DMS79 (cell line): ENCODE measurements at regions not wholly inside any gene's neighbourhood (a gene's known extent, or its start where the extent isn't known, plus 50 kb on each side); places are given as distances from the start of the nearest gene placed in this dataset.
"Not testable (repeated sequence)": the region's sequence is repeated elsewhere in the genome, so short reads cannot be mapped to it uniquely, and the experiment has no call there.

Source experiments
- DNase-seq: peaks from one replicate; lab custom pipeline; 2025; lab: John Stamatoyannopoulos, UW

DNA sequence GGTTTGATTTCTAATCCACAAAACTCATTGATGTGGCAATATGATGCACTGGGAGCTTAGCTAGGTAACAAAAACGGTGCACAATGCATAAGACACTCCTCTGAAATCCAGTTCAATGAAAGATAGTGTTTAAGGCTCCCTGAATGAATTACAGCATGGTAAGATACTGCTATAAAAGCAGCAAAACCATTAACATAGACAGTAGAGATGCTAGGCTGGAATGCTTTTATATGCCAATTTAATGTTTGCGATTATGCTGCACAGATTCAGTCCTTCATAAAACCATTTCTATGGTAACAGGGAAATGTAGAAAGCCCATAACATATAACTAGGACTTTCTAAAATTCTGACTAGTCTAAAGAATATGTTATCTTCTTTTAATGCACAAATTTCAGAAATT is 180.8 kb upstream of the NUDT12 start:
- no peak for DNase-seq

DNA sequence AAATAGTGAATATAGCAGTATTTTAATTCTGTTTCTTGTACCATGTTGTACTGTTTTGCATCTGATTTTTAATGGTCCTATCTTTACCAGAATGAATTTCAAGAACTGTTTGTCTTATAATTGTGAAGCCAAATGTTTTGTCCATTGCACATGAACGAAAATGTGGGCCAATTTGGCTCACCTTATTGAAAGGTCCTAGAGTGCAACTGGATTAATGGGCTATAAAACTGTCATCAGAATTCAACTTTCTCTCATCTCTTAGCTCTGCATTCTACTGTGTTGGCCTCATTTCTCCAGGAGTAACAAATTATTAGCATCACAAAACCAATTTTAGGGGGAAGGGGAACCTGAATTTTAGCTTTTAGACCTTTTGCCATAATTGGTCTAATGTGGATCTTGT is 179.4 kb upstream of the NUDT12 start:
- DNase-seq: no peak

DNA sequence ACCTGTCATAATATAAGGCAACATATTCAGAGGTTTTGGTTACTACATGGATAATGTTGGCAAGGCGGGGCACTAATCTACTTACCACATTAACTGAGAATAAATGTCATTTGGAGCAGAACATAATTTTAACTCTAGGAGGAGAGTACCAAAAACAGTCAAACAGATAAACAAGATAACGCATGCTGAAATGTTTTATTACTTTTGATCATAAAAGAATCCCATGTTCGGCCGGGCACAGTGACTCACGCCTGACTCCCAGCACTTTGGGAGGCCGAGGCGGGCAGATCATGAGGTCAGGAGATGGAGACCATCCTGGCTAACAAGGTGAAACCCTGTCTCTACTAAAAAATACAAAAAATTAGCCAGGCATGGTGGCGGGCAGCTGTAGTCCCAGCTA is 173.8 kb upstream of the NUDT12 start:
- DNase-seq: not testable (repeated sequence)

GRCh38 chr5:103724271-103724670 is 161.7 kb upstream of the NUDT12 start:
- no peak for DNase-seq

DNA sequence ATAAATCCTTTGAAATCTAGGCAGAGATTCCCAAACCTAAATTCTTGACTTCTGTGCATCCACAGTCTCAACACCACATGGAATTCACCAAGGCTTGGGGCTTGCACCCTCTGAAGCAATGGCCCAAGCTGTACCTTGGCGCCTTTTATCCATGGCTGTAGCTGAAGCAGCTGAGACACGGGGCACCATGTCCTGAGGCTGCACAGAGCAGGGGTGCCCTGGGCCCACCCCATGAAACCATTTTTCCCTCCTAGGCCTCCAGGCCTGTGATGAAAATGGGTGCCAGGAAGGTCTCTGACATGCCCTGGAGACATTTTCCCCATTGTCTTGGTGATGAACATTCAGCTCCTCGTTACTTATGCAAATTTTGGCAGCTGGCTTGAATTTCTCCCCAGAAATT is 158.6 kb upstream of the NUDT12 start:
- DNase-seq: no peak

DNA sequence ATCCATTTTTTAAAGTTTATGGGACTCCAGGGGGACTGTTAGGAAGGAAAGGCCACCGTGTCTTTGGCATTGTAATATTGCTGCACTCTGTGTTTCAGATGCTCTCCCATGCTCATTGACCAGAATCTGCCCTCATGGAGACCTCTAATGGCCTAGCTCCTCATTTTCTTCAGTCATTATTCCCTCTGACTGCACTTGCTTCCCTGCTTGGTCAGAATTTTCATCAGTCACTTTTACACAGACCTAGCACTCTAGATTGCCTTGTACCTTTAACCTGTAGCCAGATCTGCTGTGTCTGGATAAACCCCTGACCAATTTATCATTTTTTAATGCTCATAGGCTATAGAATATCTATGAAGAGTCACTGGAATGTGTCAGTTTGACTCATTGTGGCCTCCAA is 155.5 kb upstream of the NUDT12 start:
- no peak for DNase-seq

DNA sequence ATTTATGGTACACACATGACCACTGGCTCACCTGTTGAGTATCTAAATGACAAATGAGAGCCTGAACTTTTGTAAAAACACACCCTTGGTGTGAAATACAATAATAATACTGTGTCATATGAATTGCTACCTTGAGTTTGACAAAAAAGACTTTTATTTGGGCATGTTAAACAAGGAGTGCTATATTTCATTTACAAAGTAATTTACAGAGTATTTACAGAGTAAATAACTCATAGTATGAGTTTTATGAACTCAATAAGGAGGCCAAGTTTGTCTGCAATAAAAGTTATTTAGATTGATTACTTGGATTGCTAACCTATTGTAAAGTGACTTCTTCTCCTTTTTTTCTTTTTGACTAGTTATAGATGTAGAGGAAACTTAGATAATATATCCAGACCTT is 146.0 kb upstream of the NUDT12 start:
- DNase-seq: no peak

DNA sequence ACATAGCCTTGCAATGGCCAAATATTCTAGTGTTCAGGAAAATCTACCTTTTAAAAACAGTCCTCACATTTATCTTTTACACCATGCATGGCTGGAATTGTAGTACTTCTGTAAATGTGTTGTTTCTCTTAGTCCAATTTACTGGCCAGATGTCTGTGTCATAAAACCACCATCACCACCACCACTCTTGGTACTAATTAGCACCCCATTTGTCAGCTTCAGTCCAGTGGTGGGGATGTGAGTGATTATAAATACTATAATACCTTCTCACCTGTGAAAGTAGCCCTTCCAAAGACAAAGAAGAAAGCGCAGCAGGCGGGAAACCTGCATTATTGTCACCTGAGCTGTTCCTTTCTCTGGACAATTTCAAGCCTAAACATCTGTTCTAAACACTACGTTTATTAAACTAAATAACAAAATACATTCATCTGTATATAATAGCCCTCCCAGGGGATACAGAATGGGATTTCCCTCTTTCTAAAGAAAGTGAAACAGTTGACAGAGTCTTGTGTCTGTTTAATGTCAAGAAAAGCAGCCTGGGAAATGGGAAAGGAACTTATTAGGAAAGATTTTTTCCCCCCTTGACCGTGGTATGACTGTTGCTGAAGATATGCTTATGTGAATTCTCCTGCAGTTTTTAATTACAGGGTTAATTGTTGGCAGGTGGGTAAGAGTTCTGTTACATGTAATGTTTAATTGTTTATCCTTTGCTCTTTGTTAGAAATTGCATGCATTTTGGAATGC is 144.5 kb upstream of the NUDT12 start:
- DNase-seq: no peak

DNA sequence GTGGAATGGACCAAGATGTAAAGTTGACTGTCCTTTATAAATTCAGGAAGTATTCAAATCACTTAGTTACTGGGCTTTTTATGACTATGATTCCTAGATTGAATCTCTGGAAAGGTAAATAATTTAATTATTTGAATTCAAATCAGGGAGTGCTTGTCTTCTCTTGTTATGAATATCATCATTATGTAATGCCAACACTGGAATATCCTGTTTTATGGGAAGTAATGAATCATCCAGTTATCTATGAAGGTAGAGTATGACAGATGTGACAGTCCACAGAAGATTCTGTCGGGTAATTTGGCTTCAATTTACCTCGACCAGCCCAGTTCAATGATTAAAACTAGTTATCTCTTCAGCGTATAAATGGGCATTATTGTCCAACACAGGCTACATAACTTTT is 141.0 kb upstream of the NUDT12 start:
- DNase-seq: no peak

- no peak for DNase-seq
Observed at GRCh38 chr5:103693517-103693916, 130.9 kb upstream of the NUDT12 start.

DNA sequence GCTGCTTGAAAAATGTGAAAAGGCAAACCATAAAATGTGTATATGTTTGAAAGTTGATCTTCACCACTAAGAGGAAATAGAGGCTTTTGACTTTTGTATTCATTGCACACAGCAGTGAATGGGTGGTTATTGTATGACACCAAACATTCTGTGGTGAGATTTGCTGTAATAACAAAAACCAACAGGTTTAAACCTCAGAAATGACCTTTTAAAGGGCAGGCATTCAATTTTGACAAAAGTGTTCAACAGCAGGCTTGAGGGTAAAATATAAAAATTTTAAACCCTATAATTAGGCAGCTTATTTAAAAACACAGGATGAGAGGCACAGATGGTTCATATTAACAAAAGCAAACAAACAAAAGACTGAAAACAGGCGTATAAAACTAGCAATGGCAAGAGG is 128.1 kb upstream of the NUDT12 start:
- DNase-seq: no peak

DNA sequence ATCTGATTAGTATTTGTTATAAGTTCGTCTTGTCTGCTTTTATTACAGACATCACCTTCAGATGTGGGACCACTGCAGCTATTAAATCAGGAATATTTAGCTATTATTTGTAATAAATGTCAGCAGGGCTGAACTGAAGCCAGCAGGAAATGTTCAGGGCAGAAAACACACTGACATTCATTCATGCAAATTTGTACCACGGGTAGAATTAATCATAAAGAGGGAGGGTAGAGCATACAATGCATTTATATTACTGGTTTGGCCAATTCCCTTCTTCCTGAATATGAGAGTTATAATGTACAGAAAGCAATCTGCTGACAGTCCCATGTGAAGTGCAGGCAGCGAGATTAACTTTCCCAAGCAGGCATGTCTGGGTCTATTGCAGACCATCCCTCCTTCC is 117.3 kb upstream of the NUDT12 start:
- no peak for DNase-seq

- DNase-seq: not testable (repeated sequence)
Observed at GRCh38 chr5:103676198-103676597, 113.6 kb upstream of the NUDT12 start.

GRCh38 chr5:103674739-103675138 is 112.2 kb upstream of the NUDT12 start:
- DNase-seq: no peak

GRCh38 chr5:103674251-103674650 is 111.7 kb upstream of the NUDT12 start:
- no peak for DNase-seq

GRCh38 chr5:103669615-103670014 is 107.0 kb upstream of the NUDT12 start:
- no peak for DNase-seq

DNA sequence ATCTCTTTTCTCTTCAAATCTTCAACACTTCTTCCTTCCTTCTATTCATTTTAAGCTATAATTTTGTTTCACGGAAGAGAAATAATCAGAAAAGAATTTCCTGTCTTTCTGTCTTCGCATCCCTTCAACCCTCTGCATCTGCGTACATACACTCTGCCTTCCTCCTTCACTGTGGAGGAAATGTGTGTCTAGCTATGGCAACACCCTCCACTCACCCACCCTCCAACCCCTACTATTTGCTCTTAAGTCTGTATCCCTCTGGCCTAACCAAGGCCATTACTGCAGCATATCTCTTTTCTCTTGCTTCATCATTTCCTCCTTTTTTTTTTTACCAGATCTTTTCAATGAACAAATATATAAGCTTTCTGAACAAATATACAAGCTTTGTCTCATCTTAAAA is 105.7 kb upstream of the NUDT12 start:
- no peak for DNase-seq

GRCh38 chr5:103667068-103667467 is 104.5 kb upstream of the NUDT12 start:
- DNase-seq: no peak

GRCh38 chr5:103657301-103657700 is 94.7 kb upstream of the NUDT12 start:
- DNase-seq: no peak

DNA sequence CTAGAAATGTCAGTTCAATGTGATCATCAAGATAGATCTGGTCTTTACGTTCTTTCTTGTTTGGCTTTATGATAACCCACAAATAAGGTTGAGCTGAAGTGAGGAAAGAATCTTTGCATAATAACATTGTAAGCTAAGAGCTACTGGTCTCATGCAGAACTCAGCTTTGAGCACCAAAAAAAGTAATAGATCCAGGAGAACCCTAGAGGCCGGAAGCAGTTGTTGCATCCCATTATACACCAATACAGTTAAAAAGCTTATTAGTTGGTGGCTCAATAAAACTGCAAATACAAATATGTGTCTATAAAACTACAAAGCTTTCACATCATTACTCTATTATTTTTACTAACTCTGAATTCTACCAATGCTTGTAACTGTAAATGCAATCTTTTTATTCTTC is 85.5 kb upstream of the NUDT12 start:
- no peak for DNase-seq

DNA sequence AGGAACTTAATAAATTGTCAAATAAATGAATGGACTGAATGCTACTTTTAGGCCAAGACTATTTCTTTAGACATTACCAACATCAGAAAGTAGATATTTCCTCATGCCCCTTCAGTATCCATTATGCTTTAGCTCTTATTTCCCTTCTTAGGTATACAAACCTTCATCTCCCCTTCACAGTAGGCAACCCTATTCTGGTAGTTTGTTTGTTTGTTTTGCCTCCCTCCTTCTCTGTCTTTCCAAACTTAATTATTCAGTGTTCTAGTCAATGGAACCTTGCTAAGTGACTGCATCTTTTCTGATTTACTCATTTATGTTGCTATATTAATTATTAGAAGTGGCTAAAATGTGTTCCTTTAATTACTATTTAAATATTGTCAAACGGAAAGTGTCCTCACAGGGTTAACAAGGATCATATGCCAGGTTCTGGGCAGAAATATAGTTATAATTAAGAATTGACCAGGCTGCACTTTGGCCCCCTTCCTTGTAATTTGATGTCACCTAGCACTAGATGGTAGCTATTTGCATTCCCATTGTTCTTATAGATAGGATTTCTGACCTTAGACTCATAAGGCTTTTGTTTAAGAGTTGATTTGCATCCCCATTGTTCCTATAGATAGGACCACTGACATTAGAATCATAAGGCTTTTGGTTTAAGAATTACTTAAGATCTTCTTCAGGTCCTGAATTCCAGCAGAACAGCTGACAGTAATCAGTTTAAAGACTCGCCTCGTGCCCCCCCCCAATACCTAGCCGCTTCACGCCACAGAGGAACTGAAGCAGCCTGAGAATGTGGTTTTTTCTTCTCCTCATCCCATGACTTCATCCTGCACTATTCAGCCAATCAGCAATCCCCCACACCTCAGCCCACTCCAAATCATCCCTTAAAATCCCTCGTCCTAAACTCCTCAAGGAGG is 84.4 kb upstream of the NUDT12 start:
- no peak for DNase-seq

GRCh38 chr5:103645816-103646215 is 83.2 kb upstream of the NUDT12 start:
- DNase-seq: no peak

- DNase-seq: no peak
Observed at GRCh38 chr5:103638979-103639378, 76.4 kb upstream of the NUDT12 start.
